ENCODE measurements at regions not wholly inside any gene's neighbourhood (a gene's known extent, or its start where the extent isn't known, plus 50 kb on each side); places are given as distances from the start of the nearest gene placed in this dataset.

DNA sequence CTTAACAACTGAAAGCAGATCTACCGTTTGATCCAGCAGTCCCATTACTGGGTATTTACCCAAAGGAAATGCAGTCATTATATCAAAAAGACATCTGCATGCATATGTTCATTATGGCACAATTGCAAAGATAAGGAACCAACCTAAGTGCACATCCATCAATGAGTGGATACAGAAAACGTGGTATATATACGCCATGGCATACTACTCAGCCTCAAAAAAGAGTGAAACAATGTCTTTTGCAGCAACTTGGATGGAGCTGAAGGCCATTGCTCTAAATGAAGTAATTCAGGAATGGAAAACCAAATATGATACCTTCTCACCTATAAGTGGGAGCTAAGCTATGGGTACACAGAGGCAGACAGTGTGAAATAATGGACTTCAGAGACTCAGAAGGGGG is 169.3 kb downstream of the ZBTB18 start:
- TF ChIP-seq, protein P1, sequence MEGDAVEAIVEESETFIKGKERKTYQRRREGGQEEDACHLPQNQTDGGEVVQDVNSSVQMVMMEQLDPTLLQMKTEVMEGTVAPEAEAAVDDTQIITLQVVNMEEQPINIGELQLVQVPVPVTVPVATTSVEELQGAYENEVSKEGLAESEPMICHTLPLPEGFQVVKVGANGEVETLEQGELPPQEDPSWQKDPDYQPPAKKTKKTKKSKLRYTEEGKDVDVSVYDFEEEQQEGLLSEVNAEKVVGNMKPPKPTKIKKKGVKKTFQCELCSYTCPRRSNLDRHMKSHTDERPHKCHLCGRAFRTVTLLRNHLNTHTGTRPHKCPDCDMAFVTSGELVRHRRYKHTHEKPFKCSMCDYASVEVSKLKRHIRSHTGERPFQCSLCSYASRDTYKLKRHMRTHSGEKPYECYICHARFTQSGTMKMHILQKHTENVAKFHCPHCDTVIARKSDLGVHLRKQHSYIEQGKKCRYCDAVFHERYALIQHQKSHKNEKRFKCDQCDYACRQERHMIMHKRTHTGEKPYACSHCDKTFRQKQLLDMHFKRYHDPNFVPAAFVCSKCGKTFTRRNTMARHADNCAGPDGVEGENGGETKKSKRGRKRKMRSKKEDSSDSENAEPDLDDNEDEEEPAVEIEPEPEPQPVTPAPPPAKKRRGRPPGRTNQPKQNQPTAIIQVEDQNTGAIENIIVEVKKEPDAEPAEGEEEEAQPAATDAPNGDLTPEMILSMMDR (conservative IDR thresholded peaks at IDR 0.05; ENCODE audit: low read length) = no peak
- TF ChIP-seq EZH2phosphoT487 (IDR thresholded peaks at IDR 0.05; ENCODE audit: borderline replicate concordance) = no peak

Measured in Loucy (cell line).